Activated naive CD4-positive, alpha-beta T cell treated with Interleukin-2 at 50 U/mL for 16 hours (primary cell): ENCODE measurements at regions not wholly inside any gene's neighbourhood (a gene's known extent, or its start where the extent isn't known, plus 50 kb on each side); places are given as distances from the start of the nearest gene placed in this dataset.

ENCODE experiments used
- DNase-seq: peaks from one replicate; pipeline ENCODE4 v3.0.0-alpha.2; 2020

DNA sequence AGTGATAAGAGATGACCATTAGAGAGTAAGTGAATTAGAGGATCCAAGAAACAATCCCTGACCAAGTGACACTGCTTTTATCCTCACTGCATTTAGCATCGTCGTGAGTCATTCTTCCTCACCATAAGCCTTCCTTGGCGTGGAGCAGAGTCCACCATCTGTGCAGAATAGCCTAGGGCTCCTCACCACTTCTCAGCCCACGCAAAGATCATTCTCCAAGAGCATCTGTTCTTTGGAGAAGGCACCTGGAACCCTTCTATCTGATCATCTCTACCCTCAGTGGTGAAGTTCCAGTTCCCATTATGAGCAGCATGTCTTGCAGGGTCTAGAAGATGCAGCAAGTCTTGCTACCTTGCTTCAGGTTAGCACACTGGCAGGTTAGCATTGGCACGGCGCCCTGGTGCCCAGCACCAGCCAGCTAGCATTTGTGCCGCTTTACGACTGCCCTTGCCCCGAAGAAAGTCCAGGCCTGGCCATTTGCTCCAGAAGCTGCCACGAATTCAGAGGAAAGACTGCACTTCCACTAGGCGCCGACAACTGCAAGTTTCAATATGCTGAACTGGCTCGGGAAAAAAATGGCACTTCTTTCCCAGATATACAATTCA, 225.8 kb downstream of the TTC32 start:
- no peak for DNase-seq

DNA sequence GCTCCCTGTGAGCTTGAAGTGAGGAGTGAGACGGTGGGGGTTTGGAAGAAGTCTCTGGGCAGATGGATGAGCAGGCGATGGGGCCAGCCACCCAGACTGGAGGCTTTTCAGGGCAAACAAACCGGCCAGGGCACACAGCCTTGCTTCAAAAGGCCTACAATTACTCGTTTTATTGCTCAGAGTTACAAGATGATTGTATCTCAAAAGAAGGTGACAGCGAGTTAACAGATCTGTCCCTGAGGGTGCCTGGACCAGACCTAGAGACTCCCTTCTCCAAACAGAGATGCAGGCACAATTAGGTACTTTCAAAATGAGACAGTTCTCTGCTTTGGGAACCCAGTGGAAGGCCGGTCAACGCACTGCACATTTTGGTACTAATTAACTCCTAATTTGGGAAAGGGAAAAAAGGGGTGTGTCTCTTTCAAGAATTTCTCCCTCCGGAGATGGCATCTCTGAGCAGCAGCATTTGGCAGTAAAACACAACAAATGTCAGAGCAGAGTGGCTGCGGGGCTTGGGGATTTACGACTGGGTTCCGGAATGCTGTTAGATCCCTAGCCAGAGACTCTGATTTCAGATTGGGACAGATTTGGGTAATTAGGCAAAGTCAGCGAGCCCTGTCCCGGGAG, 226.7 kb downstream of the TTC32 start:
- no peak for DNase-seq

DNA sequence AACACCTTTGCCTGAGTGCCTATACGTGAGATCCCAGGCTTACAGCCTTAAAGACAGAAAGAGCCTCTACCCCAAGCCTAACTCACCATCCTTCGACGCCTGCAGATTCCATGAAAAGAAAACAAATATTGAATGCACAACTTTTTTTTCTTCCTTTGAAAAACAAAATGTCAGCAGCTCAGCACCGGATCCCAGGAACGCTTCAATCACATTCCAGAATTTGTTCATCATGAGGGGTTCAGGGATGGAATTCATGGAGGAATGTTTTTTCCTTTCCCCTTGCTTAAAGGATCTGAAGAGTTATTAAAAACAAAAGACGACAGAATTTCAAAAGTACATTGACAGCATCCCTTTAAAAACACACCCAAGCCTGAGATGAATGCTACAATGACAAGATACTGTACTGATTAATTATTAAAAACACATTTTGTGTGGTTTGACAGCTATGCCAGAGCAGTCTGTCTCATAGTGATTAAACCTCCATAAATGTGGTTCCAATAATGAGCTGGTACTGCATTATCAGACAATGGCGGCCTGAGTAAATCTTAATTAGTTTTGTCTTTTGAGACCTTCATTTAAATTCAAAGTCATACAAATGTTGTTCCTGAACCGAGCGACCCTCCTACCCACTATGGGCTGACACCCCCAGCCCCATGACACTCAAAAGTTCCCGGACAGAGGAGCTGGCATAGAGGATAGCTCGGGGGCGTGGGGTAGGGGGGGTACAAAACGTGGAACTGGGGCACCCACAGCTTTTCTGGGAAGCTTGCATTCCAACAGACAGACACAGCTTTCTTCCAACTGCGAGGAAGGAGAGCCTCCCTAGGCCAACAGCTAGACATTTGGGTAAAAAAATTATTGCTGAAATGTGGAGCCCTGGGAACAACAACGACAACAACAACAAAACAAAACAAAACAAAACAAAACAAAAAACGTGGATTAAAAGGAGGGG, 227.5 kb downstream of the TTC32 start:
- DNase-seq: no peak

GRCh38 chr2:19673213-19673791, 228.5 kb downstream of the TTC32 start:
- no peak for DNase-seq

GRCh38 chr2:19671916-19672315, 229.9 kb downstream of the TTC32 start:
- no peak for DNase-seq

DNA sequence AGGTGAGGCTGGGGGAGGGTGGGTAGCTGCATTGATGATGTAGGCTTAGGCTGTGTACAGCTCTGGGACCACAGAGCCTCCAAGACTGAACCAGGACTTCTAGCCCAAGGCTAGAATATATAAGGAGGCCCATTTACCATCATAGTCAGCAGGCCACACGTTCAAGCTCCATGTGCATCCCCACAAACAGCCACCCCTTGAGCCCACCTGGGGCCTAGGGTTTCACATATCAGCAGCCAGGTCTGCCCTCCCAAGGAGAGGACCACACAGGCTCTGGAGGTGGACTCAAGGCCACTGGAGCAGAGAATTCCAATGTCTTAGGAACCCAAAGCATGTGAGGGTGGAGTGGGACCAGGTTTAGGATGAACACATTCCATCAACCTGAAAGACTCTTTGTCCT, 230.5 kb downstream of the TTC32 start:
- DNase-seq: no peak

DNA sequence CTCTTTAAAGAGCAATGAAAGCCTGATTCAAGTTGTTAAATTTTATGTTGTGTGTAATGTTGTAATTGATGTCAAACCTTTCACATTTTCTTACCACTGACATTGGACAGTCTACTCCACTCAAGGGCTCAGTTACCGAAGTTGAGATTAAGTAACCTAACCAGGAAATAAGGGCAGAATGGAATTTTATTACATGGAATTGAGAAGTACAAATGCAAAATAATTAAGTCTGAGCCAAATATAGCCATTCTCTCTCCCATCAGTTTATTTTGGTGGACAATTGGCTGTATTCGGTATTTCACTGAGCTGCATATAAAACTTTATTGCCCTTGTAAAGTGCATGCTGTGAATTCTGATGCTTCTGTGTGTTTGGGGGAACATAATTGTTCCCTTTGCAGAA, 231.5 kb downstream of the TTC32 start:
- DNase-seq: no peak

DNA sequence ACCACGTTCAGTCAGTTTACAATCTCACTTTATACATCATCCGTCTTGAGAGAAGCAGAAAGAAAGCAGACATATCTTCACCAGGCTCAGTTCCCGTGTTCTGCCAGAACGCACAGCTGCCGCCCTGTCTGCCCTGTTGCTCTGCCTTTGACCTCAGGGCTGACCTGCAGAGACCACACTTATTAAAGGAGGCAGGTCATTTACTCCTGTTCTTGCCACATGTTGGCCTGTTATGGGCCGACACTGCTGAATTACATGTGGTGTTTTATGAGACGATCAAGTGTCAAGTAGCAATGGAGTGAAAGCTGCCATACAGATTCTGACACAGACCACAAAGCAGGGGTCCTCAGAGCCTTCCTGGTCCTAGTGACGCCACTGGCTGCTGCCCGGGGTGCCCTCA, 232.2 kb downstream of the TTC32 start:
- DNase-seq: no peak

GRCh38 chr2:19669126-19669525, 232.7 kb downstream of the TTC32 start:
- DNase-seq: no peak

DNA sequence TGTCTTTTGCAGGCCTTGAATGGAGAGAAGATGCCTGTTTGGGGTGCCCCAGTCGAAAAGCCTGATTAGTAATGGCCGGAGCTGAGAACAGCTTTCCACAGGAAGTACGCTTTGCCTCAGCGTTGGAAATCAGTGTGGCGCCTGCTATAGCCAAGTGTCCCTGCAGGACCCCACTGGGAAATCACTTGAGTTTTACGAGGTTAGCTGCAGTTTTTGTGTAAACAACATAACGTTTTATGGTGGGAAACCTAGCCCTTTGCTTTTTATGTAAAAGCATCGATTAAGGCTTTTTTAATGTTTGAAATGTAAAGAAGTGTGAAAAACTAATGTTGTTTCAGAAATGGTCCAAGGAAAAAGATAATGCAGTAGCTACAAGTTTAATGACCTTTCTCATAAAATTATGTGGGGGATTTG, 234.2 kb downstream of the TTC32 start:
- DNase-seq: no peak

DNA sequence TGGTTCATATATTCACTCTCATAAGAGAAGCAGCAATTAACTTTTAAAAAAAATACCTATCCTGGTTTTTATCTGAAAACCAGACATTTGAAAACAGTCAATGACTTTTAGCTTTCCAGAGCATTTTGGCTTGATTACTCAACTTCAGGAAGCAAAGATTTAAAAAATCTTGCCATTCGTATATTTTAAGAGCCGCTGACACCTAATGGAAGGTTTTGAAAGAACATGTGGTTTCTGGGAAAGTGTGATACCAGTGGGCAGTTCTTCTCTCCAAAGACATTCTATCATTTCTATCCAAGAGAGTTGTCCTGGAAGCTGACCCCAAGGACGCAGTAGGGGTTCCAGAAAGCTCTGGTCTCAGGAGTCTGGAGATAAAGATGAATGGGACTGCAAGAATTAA, 234.7 kb downstream of the TTC32 start:
- DNase-seq: no peak

GRCh38 chr2:19664646-19665045, 237.1 kb downstream of the TTC32 start:
- no peak for DNase-seq

DNA sequence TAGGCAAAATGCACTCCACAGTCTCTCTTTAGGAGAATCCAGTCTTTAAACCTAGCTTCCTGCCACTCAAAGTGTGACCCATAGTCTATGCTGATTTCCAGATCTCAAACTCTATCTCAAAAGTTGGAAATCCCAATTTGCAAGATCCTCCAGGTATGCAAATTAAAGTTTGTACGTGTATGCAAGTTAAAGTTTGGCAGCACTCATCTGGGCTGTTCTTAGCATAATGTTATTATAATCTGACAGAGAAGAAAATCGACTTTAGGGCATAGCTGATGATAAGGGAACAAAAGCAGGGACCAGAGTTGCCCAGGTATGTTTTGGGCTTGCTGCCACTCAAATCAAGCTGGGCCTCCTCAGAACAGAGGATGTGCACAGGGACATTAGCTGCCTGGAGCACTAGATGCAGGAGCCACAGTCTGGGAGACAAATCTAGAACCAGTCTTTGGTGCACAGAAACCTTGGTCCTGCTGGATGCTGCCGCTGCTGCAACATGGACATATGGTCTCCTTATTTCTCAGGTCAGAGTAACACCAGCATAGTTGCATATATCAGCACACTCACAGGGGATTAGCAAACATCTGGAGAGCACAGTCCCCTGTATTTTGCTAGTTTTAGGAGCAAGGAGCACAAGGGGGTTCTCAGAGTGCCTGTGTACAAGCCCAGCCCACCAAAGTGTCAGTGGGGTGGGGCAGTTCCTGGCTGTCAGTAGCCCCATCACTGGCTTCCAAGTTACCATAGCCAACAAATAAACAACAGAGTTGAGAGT, 242.6 kb downstream of the TTC32 start:
- no peak for DNase-seq

GRCh38 chr2:19656011-19656410, 245.8 kb downstream of the TTC32 start:
- DNase-seq: no peak

GRCh38 chr2:19654310-19655090, 247.3 kb downstream of the TTC32 start:
- no peak for DNase-seq

- no peak for DNase-seq
Measured at GRCh38 chr2:19653509-19653908, 248.3 kb downstream of the TTC32 start.

GRCh38 chr2:19652811-19653210, 249.0 kb downstream of the TTC32 start:
- DNase-seq: no peak

- no peak for DNase-seq
Measured at GRCh38 chr2:19651466-19651865, 250.3 kb downstream of the TTC32 start.

- DNase-seq: no peak
Measured at GRCh38 chr2:19649785-19650380, 251.9 kb downstream of the TTC32 start.

GRCh38 chr2:19649142-19649541, 252.6 kb downstream of the TTC32 start:
- DNase-seq: no peak

DNA sequence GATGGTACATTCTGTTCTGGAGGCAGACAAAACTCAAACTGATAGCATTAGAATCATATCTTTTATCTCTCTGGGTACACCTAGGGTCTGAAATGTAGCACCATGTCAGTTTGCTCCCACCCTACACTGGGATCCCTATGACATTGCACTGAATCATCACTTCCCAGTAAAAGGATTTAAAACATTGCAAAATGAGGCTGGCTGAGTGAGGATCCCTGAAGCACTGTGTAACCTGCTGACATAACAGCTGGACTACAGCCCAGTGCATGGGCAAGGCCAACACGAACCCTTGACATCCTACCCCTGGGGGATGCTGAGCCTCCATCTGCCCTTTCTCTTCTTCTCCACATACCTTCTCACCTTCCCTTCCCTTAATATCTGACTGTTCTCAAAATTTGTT, 253.2 kb downstream of the TTC32 start:
- DNase-seq: no peak

DNA sequence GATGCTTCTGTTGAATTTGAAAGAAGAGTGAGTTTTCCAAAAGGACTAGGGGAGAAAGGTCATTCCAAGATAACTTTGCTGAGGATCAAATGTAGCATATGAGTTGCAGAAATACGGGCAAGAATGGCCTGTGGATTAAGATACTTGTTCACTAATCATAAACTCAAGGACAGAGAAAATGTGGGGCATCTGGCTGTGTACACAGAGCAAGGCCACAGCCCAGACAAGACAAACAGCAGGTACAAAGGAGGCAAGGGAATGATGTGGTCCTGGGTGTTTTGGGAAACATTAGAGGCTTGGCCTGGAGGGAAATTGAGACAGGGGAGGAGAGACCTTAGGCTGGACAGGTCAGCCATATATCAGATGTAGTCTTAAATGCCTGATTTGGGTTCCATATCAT, 254.8 kb downstream of the TTC32 start:
- DNase-seq: no peak
